Neural cell (in vitro differentiated cells): ENCODE measurements at regions not wholly inside any gene's neighbourhood (a gene's known extent, or its start where the extent isn't known, plus 50 kb on each side); places are given as distances from the start of the nearest gene placed in this dataset.

ENCODE experiments used
- EP300 ChIP-seq: fragments of 450-650 bp; conservative IDR thresholded peaks from 2 replicates; pipeline ENCODE4 v1.6.1; 2014; ENCODE audit warnings: antibody characterized with exemption, mild to moderate bottlenecking, moderate library complexity; ENCODE audit not compliant: poor library complexity, severe bottlenecking
- EZH2 ChIP-seq: fragments of 200-600, 300-800 bp; shearing (Covaris generic), sonication (generic); IDR thresholded peaks from 2 replicates; pipeline ENCODE4 v1.6.1; 2014; ENCODE audit warnings: antibody characterized with exemption, low read length, borderline replicate concordance, mild to moderate bottlenecking; ENCODE audit not compliant: insufficient read depth, poor library complexity, severe bottlenecking
- POLR2AphosphoS5 ChIP-seq: IDR thresholded peaks from 2 replicates; pipeline ENCODE4 v1.6.1; 2012
- REST ChIP-seq: IDR thresholded peaks from 2 replicates; pipeline ENCODE4 v1.6.1; 2012; ENCODE audit warnings: borderline replicate concordance
- TAF1 ChIP-seq: IDR thresholded peaks from 2 replicates; pipeline ENCODE4 v1.6.1; 2012; ENCODE audit warnings: low read depth
- TF ChIP-seq, protein P1 (sequence below): fragments of 450-650 bp; IDR thresholded peaks from 2 replicates; pipeline ENCODE4 v1.5.1; 2014; ENCODE audit warnings: antibody characterized with exemption, mild to moderate bottlenecking, moderate library complexity; ENCODE audit not compliant: poor library complexity, severe bottlenecking

DNA sequence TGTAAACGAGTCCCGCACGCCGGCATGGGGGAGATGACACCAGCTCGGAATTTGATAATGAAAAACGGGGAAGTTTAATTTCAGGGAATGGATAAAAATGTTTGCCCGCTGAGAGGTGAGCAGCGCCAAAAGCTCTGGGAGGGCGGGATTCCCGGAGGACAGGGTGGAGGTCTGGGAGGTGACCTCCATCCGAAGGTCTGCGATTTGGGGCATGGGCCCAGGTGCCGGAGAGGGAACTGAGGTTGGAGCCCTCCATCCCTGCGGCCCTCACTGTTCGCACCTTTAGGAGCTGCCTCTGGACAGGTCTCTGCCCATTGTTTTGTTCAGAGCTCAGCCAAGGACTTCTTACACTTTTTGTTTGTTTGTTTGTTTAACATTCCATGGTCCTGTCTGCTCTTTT, 129.8 kb downstream of the URI1 start:
- TF ChIP-seq, protein P1, sequence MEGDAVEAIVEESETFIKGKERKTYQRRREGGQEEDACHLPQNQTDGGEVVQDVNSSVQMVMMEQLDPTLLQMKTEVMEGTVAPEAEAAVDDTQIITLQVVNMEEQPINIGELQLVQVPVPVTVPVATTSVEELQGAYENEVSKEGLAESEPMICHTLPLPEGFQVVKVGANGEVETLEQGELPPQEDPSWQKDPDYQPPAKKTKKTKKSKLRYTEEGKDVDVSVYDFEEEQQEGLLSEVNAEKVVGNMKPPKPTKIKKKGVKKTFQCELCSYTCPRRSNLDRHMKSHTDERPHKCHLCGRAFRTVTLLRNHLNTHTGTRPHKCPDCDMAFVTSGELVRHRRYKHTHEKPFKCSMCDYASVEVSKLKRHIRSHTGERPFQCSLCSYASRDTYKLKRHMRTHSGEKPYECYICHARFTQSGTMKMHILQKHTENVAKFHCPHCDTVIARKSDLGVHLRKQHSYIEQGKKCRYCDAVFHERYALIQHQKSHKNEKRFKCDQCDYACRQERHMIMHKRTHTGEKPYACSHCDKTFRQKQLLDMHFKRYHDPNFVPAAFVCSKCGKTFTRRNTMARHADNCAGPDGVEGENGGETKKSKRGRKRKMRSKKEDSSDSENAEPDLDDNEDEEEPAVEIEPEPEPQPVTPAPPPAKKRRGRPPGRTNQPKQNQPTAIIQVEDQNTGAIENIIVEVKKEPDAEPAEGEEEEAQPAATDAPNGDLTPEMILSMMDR, result no peak
- TF ChIP-seq POLR2AphosphoS5 (no peak), REST (no peak), EZH2 (no peak), TAF1 (no peak), EP300 (no peak)
